ENCODE measurements at regions not wholly inside any gene's neighbourhood (a gene's known extent, or its start where the extent isn't known, plus 50 kb on each side); places are given as distances from the start of the nearest gene placed in this dataset.

- Histone ChIP-seq H3K36me3 (ENCODE audit: insufficient read depth, low read length) (no peaks in the 10 kb centered on the region), H3K9ac (ENCODE audit: low read depth, low read length) (no peak overlapping the region), H3K79me2 (ENCODE audit: insufficient read depth, low read length) (no peaks in the 10 kb centered on the region), H3K27me3 (ENCODE audit: insufficient read depth, low read length, poor library complexity) (no peaks in the 10 kb centered on the region), H3K4me1 (ENCODE audit: insufficient read depth, low read length) (no peaks in the 10 kb centered on the region), H4K20me1 (ENCODE audit: insufficient read depth, low read length) (no peaks in the 10 kb centered on the region), H3K9me3 (ENCODE audit: insufficient read depth, low read length, severe bottlenecking) (no peaks in the 10 kb centered on the region), H3K27ac (ENCODE audit: low read length) (no peak overlapping the region), H3K4me2 (ENCODE audit: insufficient read depth, low read length) (no peak overlapping the region), H2AFZ (ENCODE audit: low read depth, low read length) (no peak overlapping the region), H3K4me3 (ENCODE audit: low read depth in 1 of 2, low read length in 2 of 2) (no peak overlapping the region)
- DNase-seq (no peak), ATAC-seq (ENCODE audit: insufficient read depth, low read depth) (no peak)
- TF ChIP-seq CTCF (IDR thresholded peaks at IDR 0.05; ENCODE audit: borderline replicate concordance, extremely low read depth, low read length, poor library complexity, severe bottlenecking) (no peak), EZH2 (IDR thresholded peaks at IDR 0.05; ENCODE audit: borderline replicate concordance, low read depth, low read length, severe bottlenecking) (no peak)
Measured at GRCh38 chrX:40418146-40418812, 162.5 kb upstream of the ATP6AP2 start.

- H3K79me2 ChIP-seq (ENCODE audit: insufficient read depth, low read length): no peaks in the 10 kb centered on the region
- no peak overlapping the region for H2AFZ ChIP-seq (ENCODE audit: low read depth, low read length)
- no peak overlapping the region for H3K4me3 ChIP-seq (ENCODE audit: low read depth in 1 of 2, low read length in 2 of 2)
- no peak overlapping the region for H3K9ac ChIP-seq (ENCODE audit: low read depth, low read length)
- H3K9me3 ChIP-seq (ENCODE audit: insufficient read depth, low read length, severe bottlenecking): no peaks in the 10 kb centered on the region
- H3K36me3 ChIP-seq (ENCODE audit: insufficient read depth, low read length): no peaks in the 10 kb centered on the region
- TF ChIP-seq EZH2 (IDR thresholded peaks at IDR 0.05; ENCODE audit: borderline replicate concordance, low read depth, low read length, severe bottlenecking) (no peak), CTCF (IDR thresholded peaks at IDR 0.05; ENCODE audit: borderline replicate concordance, extremely low read depth, low read length, poor library complexity, severe bottlenecking) (no peak)
- no peak overlapping the region for H3K4me2 ChIP-seq (ENCODE audit: insufficient read depth, low read length)
- no peaks in the 10 kb centered on the region for H3K27me3 ChIP-seq (ENCODE audit: insufficient read depth, low read length, poor library complexity)
- H3K27ac ChIP-seq (ENCODE audit: low read length): no peak overlapping the region
- ATAC-seq (ENCODE audit: insufficient read depth, low read depth) (no peak), DNase-seq (no peak)
- H3K4me1 ChIP-seq (ENCODE audit: insufficient read depth, low read length): no peaks in the 10 kb centered on the region
- no peaks in the 10 kb centered on the region for H4K20me1 ChIP-seq (ENCODE audit: insufficient read depth, low read length)
Measured at GRCh38 chrX:40415675-40416074, 165.1 kb upstream of the ATP6AP2 start.

GRCh38 chrX:40414335-40414734 is 166.4 kb upstream of the ATP6AP2 start:
- H3K36me3 ChIP-seq (ENCODE audit: insufficient read depth, low read length): no peaks in the 10 kb centered on the region
- H3K27me3 ChIP-seq (ENCODE audit: insufficient read depth, low read length, poor library complexity): no peaks in the 10 kb centered on the region
- ATAC-seq (ENCODE audit: insufficient read depth, low read depth) (no peak), DNase-seq (no peak)
- no peaks in the 10 kb centered on the region for H3K9me3 ChIP-seq (ENCODE audit: insufficient read depth, low read length, severe bottlenecking)
- H3K79me2 ChIP-seq (ENCODE audit: insufficient read depth, low read length): no peaks in the 10 kb centered on the region
- H3K4me3 ChIP-seq (ENCODE audit: low read depth in 1 of 2, low read length in 2 of 2): no peak overlapping the region
- H3K9ac ChIP-seq (ENCODE audit: low read depth, low read length): no peak overlapping the region
- H4K20me1 ChIP-seq (ENCODE audit: insufficient read depth, low read length): no peaks in the 10 kb centered on the region
- H3K4me1 ChIP-seq (ENCODE audit: insufficient read depth, low read length): no peaks in the 10 kb centered on the region
- H3K4me2 ChIP-seq (ENCODE audit: insufficient read depth, low read length): no peak overlapping the region
- H3K27ac ChIP-seq (ENCODE audit: low read length): no peak overlapping the region
- TF ChIP-seq EZH2 (IDR thresholded peaks at IDR 0.05; ENCODE audit: borderline replicate concordance, low read depth, low read length, severe bottlenecking) (no peak), CTCF (IDR thresholded peaks at IDR 0.05; ENCODE audit: borderline replicate concordance, extremely low read depth, low read length, poor library complexity, severe bottlenecking) (no peak)
- H2AFZ ChIP-seq (ENCODE audit: low read depth, low read length): no peak overlapping the region
